Fibroblast of mammary gland (primary cell): ENCODE measurements at regions not wholly inside any gene's neighbourhood (a gene's known extent, or its start where the extent isn't known, plus 50 kb on each side); places are given as distances from the start of the nearest gene placed in this dataset.

Experiments used
- DNase-seq: peaks from one replicate; pipeline ENCODE4 v3.0.0-alpha.2; 2010; ENCODE audit warnings: low read depth
- H3K4me3 ChIP-seq: 2 replicates; pipeline ENCODE4 v1.5.1; 2011; ENCODE audit warnings: low read depth, mild to moderate bottlenecking, low read length, moderate library complexity; ENCODE audit not compliant: control insufficient read depth
- TF ChIP-seq, protein P1 (sequence below): conservative IDR thresholded peaks from 2 replicates; pipeline ENCODE4 v1.5.1; 2011; ENCODE audit warnings: low read depth, low read length, inconsistent platforms; ENCODE audit not compliant: control insufficient read depth, insufficient read depth

DNA sequence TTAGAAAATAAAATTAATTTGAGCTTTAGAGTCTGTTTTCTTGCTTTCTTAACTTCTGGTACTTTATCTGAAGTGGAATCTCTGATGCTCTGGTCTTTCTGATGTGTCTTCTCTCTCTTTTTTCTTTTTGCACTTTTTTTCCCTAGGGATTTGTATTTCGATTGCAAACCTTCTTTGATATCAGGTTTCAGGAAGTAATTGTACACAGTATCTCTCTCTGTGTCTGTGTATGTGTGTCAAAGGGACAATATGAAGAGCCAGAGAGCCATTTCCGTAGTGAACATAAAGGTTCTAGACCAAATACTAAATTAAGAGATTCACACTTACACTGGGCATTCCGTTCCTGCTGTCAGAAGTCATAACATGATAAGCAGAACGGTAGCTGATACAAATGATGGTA, 325.0 kb downstream of the PCDH7 start:
- no peak for DNase-seq
- TF ChIP-seq, protein P1, sequence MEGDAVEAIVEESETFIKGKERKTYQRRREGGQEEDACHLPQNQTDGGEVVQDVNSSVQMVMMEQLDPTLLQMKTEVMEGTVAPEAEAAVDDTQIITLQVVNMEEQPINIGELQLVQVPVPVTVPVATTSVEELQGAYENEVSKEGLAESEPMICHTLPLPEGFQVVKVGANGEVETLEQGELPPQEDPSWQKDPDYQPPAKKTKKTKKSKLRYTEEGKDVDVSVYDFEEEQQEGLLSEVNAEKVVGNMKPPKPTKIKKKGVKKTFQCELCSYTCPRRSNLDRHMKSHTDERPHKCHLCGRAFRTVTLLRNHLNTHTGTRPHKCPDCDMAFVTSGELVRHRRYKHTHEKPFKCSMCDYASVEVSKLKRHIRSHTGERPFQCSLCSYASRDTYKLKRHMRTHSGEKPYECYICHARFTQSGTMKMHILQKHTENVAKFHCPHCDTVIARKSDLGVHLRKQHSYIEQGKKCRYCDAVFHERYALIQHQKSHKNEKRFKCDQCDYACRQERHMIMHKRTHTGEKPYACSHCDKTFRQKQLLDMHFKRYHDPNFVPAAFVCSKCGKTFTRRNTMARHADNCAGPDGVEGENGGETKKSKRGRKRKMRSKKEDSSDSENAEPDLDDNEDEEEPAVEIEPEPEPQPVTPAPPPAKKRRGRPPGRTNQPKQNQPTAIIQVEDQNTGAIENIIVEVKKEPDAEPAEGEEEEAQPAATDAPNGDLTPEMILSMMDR = no peak

DNA sequence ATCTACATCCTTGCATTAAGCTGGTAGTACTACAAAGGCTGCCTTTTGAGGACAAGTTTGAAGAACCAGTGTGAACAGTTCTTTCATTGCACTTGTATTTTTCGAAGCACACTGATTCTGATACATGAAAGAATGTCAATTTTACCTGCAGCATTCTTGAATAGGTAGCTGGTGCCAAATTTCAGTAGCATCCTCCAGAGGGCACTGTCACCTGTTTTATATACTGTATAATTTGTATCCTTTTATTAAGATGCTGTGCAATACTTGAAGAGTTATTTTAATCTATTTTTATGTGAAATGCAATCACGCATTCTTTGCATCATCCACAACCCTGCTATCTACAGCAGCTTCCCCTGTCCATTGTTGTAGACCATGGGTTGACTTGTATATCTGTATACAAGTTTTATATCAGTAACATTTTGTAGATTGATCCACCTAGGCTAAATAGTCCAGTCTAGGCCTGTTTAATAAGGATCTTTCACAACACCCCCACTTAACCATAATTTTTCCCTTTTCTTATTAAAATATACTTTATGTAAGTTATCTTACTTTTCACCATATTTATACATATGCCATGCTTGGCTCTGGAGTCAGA, 325.7 kb downstream of the PCDH7 start:
- peak; percentile 32 for DNase-seq
- TF ChIP-seq, protein P1 = peak; percentile 42
- no peak overlapping the region for H3K4me3 ChIP-seq

More for the DNA sequence above, 325.0 kb downstream of the PCDH7 start:
- no peak overlapping the region for H3K4me3 ChIP-seq

DNA sequence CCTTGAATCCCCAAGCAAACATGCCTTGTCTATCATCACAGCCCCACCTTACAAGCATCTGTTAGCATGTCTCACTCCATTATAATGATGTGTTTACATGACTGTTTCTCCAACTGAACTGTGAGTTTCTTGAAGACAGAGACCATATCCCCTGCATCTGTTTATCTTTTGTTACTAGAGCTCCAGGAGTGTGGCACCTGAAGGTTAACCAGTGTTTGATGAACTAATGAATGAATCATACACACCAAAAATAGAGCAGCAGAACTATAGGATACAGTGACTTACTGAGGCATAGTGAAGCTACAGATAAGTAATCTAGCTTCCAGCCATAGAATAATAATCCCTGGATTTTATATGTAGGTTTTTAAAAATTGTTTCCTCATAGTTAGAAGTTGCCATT, 331.0 kb downstream of the PCDH7 start:
- TF ChIP-seq, protein P1 = no peak
- H3K4me3 ChIP-seq = no peak overlapping the region
- no peak for DNase-seq

DNA sequence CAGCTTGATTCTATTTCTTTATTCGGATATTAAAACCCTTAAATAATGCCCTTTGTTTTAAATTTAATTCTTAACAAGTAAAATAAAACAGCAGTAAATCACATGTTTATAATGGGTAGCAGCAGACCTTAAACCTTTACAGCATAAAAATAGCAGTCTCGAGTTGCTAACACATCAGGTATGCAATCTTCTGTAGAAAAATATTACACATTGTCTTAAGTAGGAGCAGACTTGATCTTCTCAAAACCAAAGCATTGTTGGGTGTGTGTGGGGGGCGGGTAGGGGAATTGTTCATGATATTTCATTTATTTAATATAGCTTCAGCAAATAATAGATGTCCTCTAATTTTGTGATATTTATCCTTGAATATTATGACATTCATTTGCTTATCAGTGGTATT, 331.4 kb downstream of the PCDH7 start:
- H3K4me3 ChIP-seq = no peak overlapping the region
- DNase-seq = no peak
- TF ChIP-seq, protein P1 = no peak

DNA sequence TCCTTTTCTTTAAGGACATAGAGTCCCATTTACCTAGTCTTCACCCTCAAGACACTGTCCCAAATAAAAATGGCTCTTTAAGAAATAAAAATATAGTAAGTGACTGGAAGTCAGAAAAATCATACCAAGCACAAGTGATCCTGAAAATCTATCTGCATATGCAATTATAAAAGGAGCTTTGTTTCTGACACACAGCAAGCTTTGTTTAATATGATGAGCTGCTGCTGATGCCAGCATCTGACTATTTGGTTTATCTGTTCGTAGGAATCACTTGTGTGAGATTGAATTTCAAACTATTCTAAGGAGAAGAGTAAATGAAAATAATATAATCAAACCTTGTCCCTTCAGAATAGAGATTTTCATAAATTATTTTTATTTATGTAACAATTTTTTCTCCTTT, 332.4 kb downstream of the PCDH7 start:
- no peak for DNase-seq
- TF ChIP-seq, protein P1 = no peak
- no peak overlapping the region for H3K4me3 ChIP-seq

DNA sequence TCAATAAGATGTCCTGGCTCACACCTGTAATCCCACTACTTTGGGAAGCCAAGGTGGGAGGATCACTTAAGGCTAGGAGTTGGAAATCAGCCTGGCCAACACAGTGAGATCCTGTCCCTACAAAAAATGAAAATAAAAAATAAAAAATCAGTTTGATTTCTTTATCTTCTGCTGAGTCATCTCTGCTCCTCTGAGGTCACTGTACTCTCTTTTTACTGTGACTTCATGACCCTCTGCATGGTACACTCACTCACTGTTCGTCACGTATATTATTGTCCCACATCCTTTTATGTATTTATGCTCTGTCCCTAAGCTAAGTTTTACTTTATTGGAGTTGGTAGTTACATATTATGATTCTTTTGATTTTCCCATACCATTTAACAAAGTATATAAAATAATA, 333.3 kb downstream of the PCDH7 start:
- no peak overlapping the region for H3K4me3 ChIP-seq
- no peak for DNase-seq
- TF ChIP-seq, protein P1 = no peak

DNA sequence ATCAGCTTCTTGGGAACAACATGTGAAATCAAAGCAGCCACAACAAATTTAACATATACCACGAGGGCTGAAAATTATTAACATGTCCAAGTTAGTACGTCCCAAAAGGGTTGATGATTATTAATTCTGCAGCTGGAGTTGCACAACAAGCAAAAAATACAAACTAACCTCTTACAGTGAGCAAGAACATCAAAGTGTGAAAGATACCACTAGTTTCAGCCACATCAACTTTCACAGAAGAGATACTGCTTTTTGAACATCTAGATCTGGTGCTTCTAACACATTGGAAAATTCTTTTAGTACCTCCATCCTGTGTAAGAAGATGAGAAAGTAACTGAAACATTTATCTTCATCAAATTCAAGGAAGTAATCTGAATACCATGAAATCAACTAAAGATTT, 334.1 kb downstream of the PCDH7 start:
- H3K4me3 ChIP-seq = no peak overlapping the region
- TF ChIP-seq, protein P1 = no peak
- DNase-seq = no peak
